Tibial artery (tissue), 4 donors: ENCODE measurements at regions not wholly inside any gene's neighbourhood (a gene's known extent, or its start where the extent isn't known, plus 50 kb on each side); places are given as distances from the start of the nearest gene placed in this dataset.
A peak's percentile ranks its signal among the peaks of the same experiment; 100 is the strongest.

Experiments
- DNase-seq, 2 donors: peaks; one replicate each; pipeline ENCODE4 v3.0.0-alpha.2; 2019
- H3K27ac ChIP-seq, 2 donors: fragments of 200-600 bp; sonication (generic) in 1 of 2; 1 replicate in 1 of 2; 2 replicates in 1 of 2; pipeline ENCODE4 v1.5.1; 2018 to 2019; ENCODE audit warnings: mild to moderate bottlenecking in 1 of 2
- H3K27me3 ChIP-seq, 2 donors: fragments of 200-600 bp; sonication (generic) in 1 of 2; one replicate each; pipeline versions ENCODE4 v1.5.1 to v1.6.0; 2016 to 2019
- H3K36me3 ChIP-seq, 3 donors: fragments of 200-600 bp; sonication (generic) in 2 of 3; one replicate each; pipeline ENCODE4 v1.5.1; 2016 to 2019; ENCODE audit warnings: mild to moderate bottlenecking in 2 of 3
- H3K4me1 ChIP-seq, 4 donors: fragments of 200-600 bp; sonication (generic) in 2 of 4; 1 replicate in 3 of 4; 2 replicates in 1 of 4; pipeline ENCODE4 v1.5.1; 2016 to 2019
- H3K4me3 ChIP-seq, 2 donors: fragments of 200-600 bp; sonication (generic) in 1 of 2; 1 replicate in 1 of 2; 2 replicates in 1 of 2; pipeline ENCODE4 v1.5.1; 2018 to 2019; ENCODE audit warnings: mild to moderate bottlenecking in 2 of 2
- H3K9me3 ChIP-seq, 3 donors: fragments of 200-600 bp; sonication (generic) in 1 of 3; one replicate each; pipeline ENCODE4 v1.5.1; 2016 to 2019
- CTCF ChIP-seq, 2 experiments: fragments of 200-600 bp in 1 of 2; fragments of 450-650 bp in 1 of 2; IDR thresholded peaks; one replicate each; pipeline ENCODE4 v1.5.1; 2017 to 2019; ENCODE audit warnings: antibody characterized with exemption in 2 of 2, mild to moderate bottlenecking in 1 of 2, moderate library complexity in 1 of 2
- intact Hi-C: fragments of 100-400 bp; cut with DNase I; formaldehyde crosslinking; loops from one replicate; pipeline ENCODE4 v1.15.0; 2023; ENCODE audit warnings: low total_unique reads

GRCh38 chr6:6806844-6807518, 218.5 kb downstream of the LY86 start:
- peaks cover 0 to 4% (median 0%) of the 10 kb centered on the region in 4 donors for H3K4me1 ChIP-seq
- TF ChIP-seq CTCF (IDR thresholded peaks at IDR 0.05), result no peak
- no peak overlapping the region for H3K4me3 ChIP-seq
- intact Hi-C loops, result no loop called here
- H3K27ac ChIP-seq, result no peak overlapping the region
- H3K9me3 ChIP-seq, result no peaks in the 10 kb centered on the region
- DNase-seq, result peak; percentile 77
- H3K36me3 ChIP-seq, result no peaks in the 10 kb centered on the region
- peaks cover 0 to 23% of the 10 kb centered on the region in 2 donors for H3K27me3 ChIP-seq

GRCh38 chr6:6808343-6808742, 219.8 kb downstream of the LY86 start:
- peaks cover 0 to 4% (median 0%) of the 10 kb centered on the region in 4 donors for H3K4me1 ChIP-seq
- intact Hi-C loops, result no loop called here
- no peaks in the 10 kb centered on the region for H3K9me3 ChIP-seq
- H3K36me3 ChIP-seq, result no peaks in the 10 kb centered on the region
- H3K27me3 ChIP-seq, result peaks cover 0 to 15% of the 10 kb centered on the region in 2 donors
- no peak for TF ChIP-seq CTCF (IDR thresholded peaks at IDR 0.05)
- no peak for DNase-seq
- H3K4me3 ChIP-seq, result no peak overlapping the region
- H3K27ac ChIP-seq, result no peak overlapping the region

GRCh38 chr6:6808915-6809314, 220.4 kb downstream of the LY86 start:
- H3K27ac ChIP-seq, result no peak overlapping the region
- intact Hi-C loops, result no loop called here

GRCh38 chr6:6810727-6811126, 222.2 kb downstream of the LY86 start:
- no peak for TF ChIP-seq CTCF (IDR thresholded peaks at IDR 0.05)
- no peak for DNase-seq
- intact Hi-C loops, result no loop called here
- Histone ChIP-seq H3K9me3 (no peaks in the 10 kb centered on the region), H3K27ac (no peak overlapping the region), H3K4me1 (no peaks in the 10 kb centered on the region), H3K36me3 (no peaks in the 10 kb centered on the region), H3K4me3 (peak overlapping the region in 1 of 2 donors; percentile 12), H3K27me3 (peaks cover 0 to 15% of the 10 kb centered on the region in 2 donors)

More at GRCh38 chr6:6808915-6809314, 220.4 kb downstream of the LY86 start:
- Histone ChIP-seq H3K4me1 (no peaks in the 10 kb centered on the region), H3K36me3 (no peaks in the 10 kb centered on the region), H3K4me3 (no peak overlapping the region), H3K27me3 (peaks cover 0 to 15% of the 10 kb centered on the region in 2 donors), H3K9me3 (no peaks in the 10 kb centered on the region)
- no peak for TF ChIP-seq CTCF (IDR thresholded peaks at IDR 0.05)
- DNase-seq, result no peak

GRCh38 chr6:6811128-6812009, 222.8 kb downstream of the LY86 start:
- no peaks in the 10 kb centered on the region for H3K36me3 ChIP-seq
- TF ChIP-seq CTCF (IDR thresholded peaks at IDR 0.05), result no peak
- no peaks in the 10 kb centered on the region for H3K9me3 ChIP-seq
- H3K4me3 ChIP-seq, result peak overlapping the region; percentile 12 to 16
- H3K27me3 ChIP-seq, result peaks cover 0 to 15% of the 10 kb centered on the region in 2 donors
- intact Hi-C loops, result no loop called here
- H3K4me1 ChIP-seq, result no peaks in the 10 kb centered on the region
- no peak overlapping the region for H3K27ac ChIP-seq
- DNase-seq, result no peak
